ENCODE measurements at regions not wholly inside any gene's neighbourhood (a gene's known extent, or its start where the extent isn't known, plus 50 kb on each side); places are given as distances from the start of the nearest gene placed in this dataset.

DNA sequence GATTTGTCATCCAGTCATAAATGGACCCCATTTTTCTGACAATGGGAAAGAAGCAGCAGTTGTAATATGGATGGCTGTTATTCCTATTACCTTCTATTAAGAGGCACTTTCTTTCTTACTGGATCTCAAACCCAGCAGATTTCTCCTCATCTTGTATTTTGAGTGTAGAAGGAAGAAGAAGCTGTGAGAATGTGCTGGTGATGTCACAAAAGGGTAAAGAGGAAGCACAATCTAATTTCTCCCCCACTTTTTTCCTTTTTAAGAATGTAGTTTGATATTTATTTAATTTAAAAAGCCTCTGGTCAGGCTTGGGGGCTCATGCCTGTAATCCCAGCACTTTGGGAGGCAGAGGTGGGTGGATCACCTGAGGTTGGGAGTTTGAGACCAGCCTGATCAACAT is 100.0 kb upstream of the JARID2 start:
- Histone ChIP-seq H3K9ac (ENCODE audit: low read length) (no peak overlapping the region), H3K36me3 (replicated peaks; ENCODE audit: insufficient read depth, low read length) (no peaks in the 10 kb centered on the region), H3K27me3 (replicated peaks; ENCODE audit: insufficient read depth, low read length) (no peaks in the 10 kb centered on the region), H3K4me1 (ENCODE audit: low read length) (0 out of 2 replicates have a peak, but pooled peaks cover 4% of the 10 kb centered on the region), H3F3A (ENCODE audit: insufficient read depth, low read length) (no peaks in the 10 kb centered on the region), H2AFZ (ENCODE audit: low read length) (no peak overlapping the region), H3K4me3 (ENCODE audit: low read length) (no peak overlapping the region), H3K79me2 (ENCODE audit: low read length) (no peaks in the 10 kb centered on the region), H3K9me2 (replicated peaks; ENCODE audit: insufficient read depth, low read length) (no peaks in the 10 kb centered on the region), H3K9me3 (replicated peaks; ENCODE audit: insufficient read depth, low read length) (no peaks in the 10 kb centered on the region), H4K20me1 (ENCODE audit: insufficient read depth, low read length) (no peaks in the 10 kb centered on the region), H3K27ac (ENCODE audit: low read length) (no peak overlapping the region), H3K4me2 (ENCODE audit: low read depth, low read length) (no peak overlapping the region)
- DNase-seq = no peak
- TF ChIP-seq EZH2 (optimal IDR thresholded peaks at IDR 0.05; ENCODE audit: low read depth, low read length) (no peak), EZH2phosphoT487 (IDR thresholded peaks at IDR 0.05; ENCODE audit: low read length) (no peak)
- TF ChIP-seq, protein P1, sequence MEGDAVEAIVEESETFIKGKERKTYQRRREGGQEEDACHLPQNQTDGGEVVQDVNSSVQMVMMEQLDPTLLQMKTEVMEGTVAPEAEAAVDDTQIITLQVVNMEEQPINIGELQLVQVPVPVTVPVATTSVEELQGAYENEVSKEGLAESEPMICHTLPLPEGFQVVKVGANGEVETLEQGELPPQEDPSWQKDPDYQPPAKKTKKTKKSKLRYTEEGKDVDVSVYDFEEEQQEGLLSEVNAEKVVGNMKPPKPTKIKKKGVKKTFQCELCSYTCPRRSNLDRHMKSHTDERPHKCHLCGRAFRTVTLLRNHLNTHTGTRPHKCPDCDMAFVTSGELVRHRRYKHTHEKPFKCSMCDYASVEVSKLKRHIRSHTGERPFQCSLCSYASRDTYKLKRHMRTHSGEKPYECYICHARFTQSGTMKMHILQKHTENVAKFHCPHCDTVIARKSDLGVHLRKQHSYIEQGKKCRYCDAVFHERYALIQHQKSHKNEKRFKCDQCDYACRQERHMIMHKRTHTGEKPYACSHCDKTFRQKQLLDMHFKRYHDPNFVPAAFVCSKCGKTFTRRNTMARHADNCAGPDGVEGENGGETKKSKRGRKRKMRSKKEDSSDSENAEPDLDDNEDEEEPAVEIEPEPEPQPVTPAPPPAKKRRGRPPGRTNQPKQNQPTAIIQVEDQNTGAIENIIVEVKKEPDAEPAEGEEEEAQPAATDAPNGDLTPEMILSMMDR (IDR thresholded peaks at IDR 0.05; ENCODE audit: low read length) = no peak

DNA sequence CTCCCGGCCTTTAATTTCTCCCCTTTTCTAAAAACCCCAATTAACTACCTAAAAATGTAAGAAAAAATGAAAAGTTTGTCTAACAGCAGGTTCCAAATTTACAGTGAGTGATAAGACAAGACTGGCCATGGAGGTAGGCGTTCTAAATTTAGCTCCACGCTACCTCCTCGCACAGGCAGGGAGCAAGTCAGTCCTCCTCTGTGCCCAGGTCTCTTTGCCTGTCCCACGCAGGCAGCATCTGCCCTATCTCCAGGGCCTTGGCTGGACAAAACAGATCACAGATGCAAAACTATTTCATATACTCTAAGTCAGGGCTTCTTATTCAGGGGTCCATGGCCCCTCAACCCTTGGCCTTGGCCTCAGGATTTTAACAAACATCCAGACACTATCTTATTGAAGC is 98.0 kb upstream of the JARID2 start:
- Histone ChIP-seq H3K9ac (ENCODE audit: low read length) (no peak overlapping the region), H3K9me2 (replicated peaks; ENCODE audit: insufficient read depth, low read length) (no peaks in the 10 kb centered on the region), H3K9me3 (replicated peaks; ENCODE audit: insufficient read depth, low read length) (no peaks in the 10 kb centered on the region), H3K27me3 (replicated peaks; ENCODE audit: insufficient read depth, low read length) (no peaks in the 10 kb centered on the region), H3K79me2 (ENCODE audit: low read length) (no peaks in the 10 kb centered on the region), H4K20me1 (ENCODE audit: insufficient read depth, low read length) (no peaks in the 10 kb centered on the region), H3K4me2 (ENCODE audit: low read depth, low read length) (no peak overlapping the region), H3K4me3 (ENCODE audit: low read length) (no peak overlapping the region), H3K36me3 (replicated peaks; ENCODE audit: insufficient read depth, low read length) (no peaks in the 10 kb centered on the region), H2AFZ (ENCODE audit: low read length) (no peak overlapping the region), H3K4me1 (ENCODE audit: low read length) (peaks cover 7% of the 10 kb centered on the region), H3F3A (ENCODE audit: insufficient read depth, low read length) (no peaks in the 10 kb centered on the region), H3K27ac (ENCODE audit: low read length) (no peak overlapping the region)
- TF ChIP-seq EZH2phosphoT487 (IDR thresholded peaks at IDR 0.05; ENCODE audit: low read length) (no peak), EZH2 (optimal IDR thresholded peaks at IDR 0.05; ENCODE audit: low read depth, low read length) (no peak)
- TF ChIP-seq, protein P1 (IDR thresholded peaks at IDR 0.05; ENCODE audit: low read length) = no peak
- no peak for DNase-seq

DNA sequence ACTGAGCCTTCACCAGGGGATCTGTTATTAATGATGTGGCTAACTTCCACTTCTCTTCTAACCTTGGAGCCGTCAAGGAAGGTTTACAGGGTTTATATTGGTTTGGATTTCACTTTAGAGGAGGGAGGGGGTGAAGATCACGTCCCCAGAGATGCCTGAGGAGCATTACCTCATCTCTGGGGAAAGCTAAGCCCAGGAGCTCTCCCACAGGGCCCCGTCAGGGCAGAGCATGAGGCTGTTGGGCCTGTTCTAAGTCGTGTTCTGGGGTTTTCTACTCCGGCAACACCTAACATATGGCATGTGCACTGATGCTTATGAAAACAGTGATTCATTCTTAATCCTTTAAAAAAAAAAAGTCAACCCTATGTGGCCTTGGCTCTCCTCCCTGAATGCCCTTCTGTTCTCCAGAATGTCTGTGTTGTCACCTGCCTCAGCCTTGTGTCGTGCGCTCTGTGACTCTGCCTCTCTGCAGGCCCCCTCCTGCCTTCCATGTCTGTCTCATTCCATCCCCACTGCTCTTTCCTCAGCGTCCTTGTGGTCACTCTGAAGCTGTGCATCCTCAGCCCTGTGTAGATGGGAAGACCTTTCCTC is 97.4 kb upstream of the JARID2 start:
- Histone ChIP-seq H2AFZ (ENCODE audit: low read length) (no peak overlapping the region), H3K4me3 (ENCODE audit: low read length) (no peak overlapping the region), H3K36me3 (replicated peaks; ENCODE audit: insufficient read depth, low read length) (no peaks in the 10 kb centered on the region), H3K9me3 (replicated peaks; ENCODE audit: insufficient read depth, low read length) (no peaks in the 10 kb centered on the region), H3K4me2 (ENCODE audit: low read depth, low read length) (no peak overlapping the region), H3F3A (ENCODE audit: insufficient read depth, low read length) (no peaks in the 10 kb centered on the region), H3K9ac (ENCODE audit: low read length) (no peak overlapping the region), H3K27ac (ENCODE audit: low read length) (no peak overlapping the region), H3K4me1 (ENCODE audit: low read length) (peaks cover 7% of the 10 kb centered on the region), H3K9me2 (replicated peaks; ENCODE audit: insufficient read depth, low read length) (no peaks in the 10 kb centered on the region), H3K79me2 (ENCODE audit: low read length) (no peaks in the 10 kb centered on the region), H3K27me3 (replicated peaks; ENCODE audit: insufficient read depth, low read length) (no peaks in the 10 kb centered on the region), H4K20me1 (ENCODE audit: insufficient read depth, low read length) (no peaks in the 10 kb centered on the region)
- DNase-seq = no peak
- TF ChIP-seq, protein P1 (IDR thresholded peaks at IDR 0.05; ENCODE audit: low read length) = no peak
- TF ChIP-seq EZH2 (optimal IDR thresholded peaks at IDR 0.05; ENCODE audit: low read depth, low read length) (no peak), EZH2phosphoT487 (IDR thresholded peaks at IDR 0.05; ENCODE audit: low read length) (no peak)

Measured in MM.1S (cell line).